Endothelial cell of umbilical vein (primary cell): ENCODE measurements at regions not wholly inside any gene's neighbourhood (a gene's known extent, or its start where the extent isn't known, plus 50 kb on each side); places are given as distances from the start of the nearest gene placed in this dataset.

Experiments
- BruUV-seq: library from RNA; stranded (reverse); fragments of 400-500 nt; replicated peaks from 2 replicates; lab custom pipeline; 2021; lab: Mats Ljungman, UMichigan
- CTCF ChIA-PET: fragments of 300-600, 350-600 bp; sonication (Branson Sonifier 250); formaldehyde crosslinking; loops from one replicate; lab custom pipeline; 2021; ENCODE audit warnings: antibody characterized with exemption, inconsistent platforms; lab: Charles Lee
- POLR2A ChIA-PET: fragments of 300-600, 350-600 bp; sonication (Branson Sonifier 250); formaldehyde crosslinking; loops from one replicate; lab custom pipeline; 2021; ENCODE audit warnings: antibody characterized with exemption, inconsistent platforms; lab: Charles Lee
- DNase-seq: peaks from one replicate; pipeline ENCODE4 v3.0.0-alpha.2; 2011; ENCODE audit warnings: low read depth, low spot score
- FAIRE-seq: peaks from 2 replicates; lab custom pipeline; 2011; peaks lifted over from hg19 to GRCh38; lab: Jason Lieb, UNC
- H2AFZ ChIP-seq: 2 replicates; pipeline ENCODE4 v1.6.0; 2012; ENCODE audit warnings: low read depth, low read length, control low read depth, inconsistent platforms
- H3K27ac ChIP-seq: 2 replicates; pipeline ENCODE4 v1.5.1; 2011; ENCODE audit warnings: low read depth, mild to moderate bottlenecking, control low read depth, low read length, moderate library complexity; ENCODE audit not compliant: insufficient read depth
- H3K27me3 ChIP-seq, 2 experiments: 2 replicates each; pipeline versions ENCODE4 v1.6.0 to v1.6.1; 2011; ENCODE audit warnings: low read length in 2 of 2, mixed read lengths in 1 of 2; ENCODE audit not compliant: control insufficient read depth in 2 of 2, insufficient read depth in 2 of 2
- H3K36me3 ChIP-seq, 2 experiments: 2 replicates in 1 of 2; 3 replicates in 1 of 2; pipeline ENCODE4 v1.5.1; 2011; ENCODE audit warnings: low read length in 2 of 2, mild to moderate bottlenecking in 1 of 2, moderate library complexity in 1 of 2; ENCODE audit not compliant: control insufficient read depth in 2 of 2, insufficient read depth in 2 of 2; ENCODE audit errors: extremely low read depth in 1 of 2
- H3K4me1 ChIP-seq: 3 replicates; pipeline ENCODE4 v1.5.1; 2011; ENCODE audit warnings: mild to moderate bottlenecking, low read length; ENCODE audit not compliant: control insufficient read depth, insufficient read depth; ENCODE audit errors: extremely low read depth
- H3K4me2 ChIP-seq: 2 replicates; pipeline ENCODE4 v1.6.1; 2011; ENCODE audit warnings: low read length, control low read depth, mixed read lengths; ENCODE audit not compliant: insufficient read depth
- H3K4me3 ChIP-seq, 3 experiments: fragments of 200-600 bp in 1 of 3; sonication (generic), shearing (Covaris generic) in 1 of 3; replicated peaks in 1 of 3; 2 replicates each; pipeline ENCODE4 v1.5.1; 2011 to 2016; ENCODE audit warnings: control low read depth in 3 of 3, low read length in 3 of 3, mild to moderate bottlenecking in 2 of 3, inconsistent platforms in 1 of 3, low read depth in 1 of 3, moderate library complexity in 1 of 3; ENCODE audit not compliant: insufficient read depth in 1 of 3
- H3K79me2 ChIP-seq: 2 replicates; pipeline ENCODE4 v1.6.0; 2012; ENCODE audit warnings: low read length, inconsistent platforms; ENCODE audit not compliant: control insufficient read depth, insufficient read depth
- H3K9ac ChIP-seq: replicated peaks from 2 replicates; pipeline ENCODE3; 2011; ENCODE audit warnings: low read length, control low read depth; ENCODE audit not compliant: insufficient read depth; ENCODE audit errors: extremely low read depth
- H3K9me1 ChIP-seq: replicated peaks from 3 replicates; pipeline ENCODE4 v1.6.0; 2011; ENCODE audit warnings: mild to moderate bottlenecking, low read length; ENCODE audit not compliant: control insufficient read depth, insufficient read depth; ENCODE audit errors: extremely low read depth
- H3K9me3 ChIP-seq: replicated peaks from 2 replicates; pipeline ENCODE4 v1.5.1; 2012; ENCODE audit warnings: low read length, inconsistent platforms; ENCODE audit not compliant: control insufficient read depth, insufficient read depth
- H4K20me1 ChIP-seq: replicated peaks from 2 replicates; pipeline ENCODE3; 2011; ENCODE audit warnings: mild to moderate bottlenecking, low read length; ENCODE audit not compliant: control insufficient read depth, insufficient read depth; ENCODE audit errors: extremely low read depth
- EZH2 ChIP-seq: IDR thresholded peaks from 2 replicates; pipeline ENCODE4 v1.6.1; 2012; ENCODE audit warnings: borderline replicate concordance, low read depth, mild to moderate bottlenecking, moderate library complexity, low read length, inconsistent platforms; ENCODE audit not compliant: severe bottlenecking
- FOS ChIP-seq: IDR thresholded peaks from 2 replicates; pipeline ENCODE4 v1.6.1; 2011; ENCODE audit warnings: mild to moderate bottlenecking, low read length, moderate library complexity, borderline replicate concordance; ENCODE audit not compliant: insufficient read depth
- GATA2 ChIP-seq: IDR thresholded peaks from 2 replicates; pipeline ENCODE4 v1.7.0; 2011; ENCODE audit warnings: low read depth, mild to moderate bottlenecking, moderate library complexity, mixed read lengths, low read length; ENCODE audit not compliant: insufficient read length, insufficient read depth
- JUN ChIP-seq: IDR thresholded peaks from 2 replicates; pipeline ENCODE4 v1.6.1; 2011; ENCODE audit warnings: borderline replicate concordance, low read depth; ENCODE audit not compliant: insufficient read length, insufficient read depth
- MYC ChIP-seq: IDR thresholded peaks from one replicate; pipeline ENCODE4 v1.6.1; 2011; ENCODE audit warnings: mild to moderate bottlenecking, low read depth, low read length
- POLR2A ChIP-seq: IDR thresholded peaks from 2 replicates; pipeline ENCODE4 v1.6.1; 2012; ENCODE audit warnings: low read depth, mild to moderate bottlenecking, control low read depth, low read length
- POLR2AphosphoS5 ChIP-seq: IDR thresholded peaks from 2 replicates; pipeline ENCODE4 v1.6.1; 2012; ENCODE audit warnings: low read depth, mild to moderate bottlenecking, control low read depth, low read length, moderate library complexity; ENCODE audit not compliant: insufficient read depth
- dilution Hi-C: fragments of 300-500 bp; cut with MboI; formaldehyde crosslinking; loops from one replicate; pipeline ENCODE4 v1.15.0; 2019; ENCODE audit warnings: low sequenced_read_pairs; ENCODE audit not compliant: extremely low pct_ligation_motif_present
- intact Hi-C: fragments of 100-400 bp; cut with micrococcal nuclease; formaldehyde crosslinking; loops from one replicate; pipeline ENCODE4 v1.10.0; 2022
- TF ChIP-seq, protein P1 (sequence below): IDR thresholded peaks from 2 replicates; pipeline ENCODE4 v1.6.1; 2011; ENCODE audit not compliant: insufficient read depth, insufficient read length
- TF ChIP-seq, protein P2 (sequence below), 2 donors: IDR thresholded peaks; 1 replicate in 1 of 2; 2 replicates in 1 of 2; pipeline ENCODE4 v1.5.1; 2011; ENCODE audit warnings: low read length in 2 of 2, mild to moderate bottlenecking in 2 of 2, moderate library complexity in 2 of 2, control low read depth in 1 of 2, inconsistent platforms in 1 of 2, low read depth in 1 of 2; ENCODE audit not compliant: insufficient read depth in 1 of 2; ENCODE audit errors: extremely low read depth in 1 of 2

- no peak overlapping the region for H3K4me2 ChIP-seq
- dilution Hi-C loops, result no loop called here
- H3K4me3 ChIP-seq, result no peak overlapping the region
- no peak overlapping the region for H3K27ac ChIP-seq
- BruUV-seq, result no TSS peak
- no peaks in the 10 kb centered on the region for H3K27me3 ChIP-seq
- H3K9ac ChIP-seq, result no peak overlapping the region
- H3K9me3 ChIP-seq, result peaks cover 7% of the 10 kb centered on the region
- TF ChIP-seq EZH2, result no peak
- TF ChIP-seq FOS, result no peak
- TF ChIP-seq, protein P1, sequence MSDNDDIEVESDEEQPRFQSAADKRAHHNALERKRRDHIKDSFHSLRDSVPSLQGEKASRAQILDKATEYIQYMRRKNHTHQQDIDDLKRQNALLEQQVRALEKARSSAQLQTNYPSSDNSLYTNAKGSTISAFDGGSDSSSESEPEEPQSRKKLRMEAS, result no peak
- TF ChIP-seq POLR2AphosphoS5, result no peak
- no peak for TF ChIP-seq GATA2
- no peak for TF ChIP-seq MYC
- TF ChIP-seq JUN, result no peak
- TF ChIP-seq, protein P2, sequence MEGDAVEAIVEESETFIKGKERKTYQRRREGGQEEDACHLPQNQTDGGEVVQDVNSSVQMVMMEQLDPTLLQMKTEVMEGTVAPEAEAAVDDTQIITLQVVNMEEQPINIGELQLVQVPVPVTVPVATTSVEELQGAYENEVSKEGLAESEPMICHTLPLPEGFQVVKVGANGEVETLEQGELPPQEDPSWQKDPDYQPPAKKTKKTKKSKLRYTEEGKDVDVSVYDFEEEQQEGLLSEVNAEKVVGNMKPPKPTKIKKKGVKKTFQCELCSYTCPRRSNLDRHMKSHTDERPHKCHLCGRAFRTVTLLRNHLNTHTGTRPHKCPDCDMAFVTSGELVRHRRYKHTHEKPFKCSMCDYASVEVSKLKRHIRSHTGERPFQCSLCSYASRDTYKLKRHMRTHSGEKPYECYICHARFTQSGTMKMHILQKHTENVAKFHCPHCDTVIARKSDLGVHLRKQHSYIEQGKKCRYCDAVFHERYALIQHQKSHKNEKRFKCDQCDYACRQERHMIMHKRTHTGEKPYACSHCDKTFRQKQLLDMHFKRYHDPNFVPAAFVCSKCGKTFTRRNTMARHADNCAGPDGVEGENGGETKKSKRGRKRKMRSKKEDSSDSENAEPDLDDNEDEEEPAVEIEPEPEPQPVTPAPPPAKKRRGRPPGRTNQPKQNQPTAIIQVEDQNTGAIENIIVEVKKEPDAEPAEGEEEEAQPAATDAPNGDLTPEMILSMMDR (IDR thresholded peaks at IDR 0.05; ENCODE audit: extremely low read depth in 1 of 2, insufficient read depth in 1 of 2, low read depth in 1 of 2, low read length in 2 of 2), result no peak
- no peak for TF ChIP-seq POLR2A
- ChIA-PET POLR2A (no interaction called here), CTCF (no interaction called here)
- no peak for DNase-seq
- H3K4me1 ChIP-seq, result no peaks in the 10 kb centered on the region
- H3K79me2 ChIP-seq, result no peaks in the 10 kb centered on the region
- no peaks in the 10 kb centered on the region for H4K20me1 ChIP-seq
- H2AFZ ChIP-seq, result no peak overlapping the region
- no peak for FAIRE-seq
- no peaks in the 10 kb centered on the region for H3K9me1 ChIP-seq
- no peaks in the 10 kb centered on the region for H3K36me3 ChIP-seq
- intact Hi-C loops, result no loop called here
These were observed 192.6 kb upstream of the SLC24A3 start for GRCh38 chr20:19019734-19020364.
